Activated CD8-positive, alpha-beta T cell treated with anti-CD3 and anti-CD28 coated beads, Interleukin-2, amount 10 ng/mL, durations not matched to agents 7 days and 5 days (primary cell): ENCODE measurements at regions not wholly inside any gene's neighbourhood (a gene's known extent, or its start where the extent isn't known, plus 50 kb on each side); places are given as distances from the start of the nearest gene placed in this dataset.

Experiments
- ATAC-seq: fragments of 150-1000 bp; cut with Tn5 transposase; one replicate; pipeline ENCODE4 v1.10.0; 2021; ENCODE audit warnings: moderate library complexity
- CTCF ChIA-PET: fragments of 350-600 bp; sonication (Branson Sonifier 250); formaldehyde crosslinking; loops from one replicate; lab custom pipeline; 2021; ENCODE audit warnings: antibody characterized with exemption; lab: Charles Lee
- POLR2A ChIA-PET: fragments of 350-600 bp; sonication (Branson Sonifier 250); formaldehyde crosslinking; loops from one replicate; lab custom pipeline; 2021; ENCODE audit warnings: antibody characterized with exemption; lab: Charles Lee
- DNase-seq: peaks from one replicate; pipeline ENCODE4 v3.0.0-alpha.2; 2020
- H3K27ac Mint-ChIP-seq: one replicate; pipeline ENCODE4 v1.8.0; 2021; ENCODE audit warnings: mild to moderate bottlenecking, mixed read lengths
- H3K27me3 Mint-ChIP-seq: one replicate; pipeline ENCODE4 v1.8.0; 2021; ENCODE audit warnings: low read depth, mixed read lengths
- H3K36me3 Mint-ChIP-seq: one replicate; pipeline ENCODE4 v1.8.0; 2021; ENCODE audit warnings: low read depth, mixed read lengths
- H3K4me1 Mint-ChIP-seq: one replicate; pipeline ENCODE4 v1.8.0; 2021; ENCODE audit warnings: low read depth, mixed read lengths
- H3K4me3 Mint-ChIP-seq: one replicate; pipeline ENCODE4 v1.8.0; 2021; ENCODE audit warnings: mild to moderate bottlenecking, mixed read lengths
- H3K9me3 Mint-ChIP-seq: one replicate; pipeline ENCODE4 v1.8.0; 2022; ENCODE audit warnings: mixed read lengths; ENCODE audit not compliant: insufficient read depth

- H3K4me1 Mint-ChIP-seq = no peaks in the 10 kb centered on the region
- H3K27ac Mint-ChIP-seq = no peak overlapping the region
- H3K9me3 Mint-ChIP-seq = no peaks in the 10 kb centered on the region
- H3K36me3 Mint-ChIP-seq = no peaks in the 10 kb centered on the region
- ATAC-seq (no peak), DNase-seq (no peak)
- H3K27me3 Mint-ChIP-seq = peaks cover 10% of the 10 kb centered on the region
- ChIA-PET POLR2A (no interaction called here), CTCF (no interaction called here)
- H3K4me3 Mint-ChIP-seq = no peak overlapping the region
Observed at GRCh38 chr15:45743426-45744235, 108.8 kb downstream of the SQOR start.

DNA sequence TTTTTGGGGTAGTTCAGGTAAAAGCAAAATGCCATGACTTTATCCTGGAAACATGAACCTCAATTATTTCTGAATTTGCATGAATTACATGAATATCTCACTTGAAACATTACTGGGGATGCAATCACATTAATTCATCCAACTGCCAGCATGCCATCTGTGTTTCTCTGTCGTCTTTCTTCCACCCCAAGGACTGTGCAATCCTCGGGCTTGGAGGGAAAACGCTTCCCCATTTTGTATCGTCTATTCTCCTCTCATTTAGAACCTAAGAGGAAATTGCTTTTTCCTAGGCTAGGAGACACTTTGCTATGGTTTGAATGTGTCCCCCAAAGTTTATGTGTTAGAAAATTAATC, 109.4 kb downstream of the SQOR start:
- ATAC-seq (no peak), DNase-seq (no peak)
- Mint-ChIP-seq H3K4me3 (no peak overlapping the region), H3K27me3 (peaks cover 8% of the 10 kb centered on the region), H3K4me1 (no peaks in the 10 kb centered on the region), H3K36me3 (no peaks in the 10 kb centered on the region), H3K27ac (no peak overlapping the region), H3K9me3 (no peaks in the 10 kb centered on the region)
- CTCF ChIA-PET = no interaction called here
- POLR2A ChIA-PET = no interaction called here

- H3K36me3 Mint-ChIP-seq = no peaks in the 10 kb centered on the region
- peaks cover 9% of the 10 kb centered on the region for H3K27me3 Mint-ChIP-seq
- no peaks in the 10 kb centered on the region for H3K9me3 Mint-ChIP-seq
- ATAC-seq = no peak
- POLR2A ChIA-PET = interaction anchor here (0.5 kb wide), 1 partner anchor 12 kb away, joined by 3 read pairs; no protein-coding TSS in a partner anchor
- H3K4me3 Mint-ChIP-seq = no peak overlapping the region
- DNase-seq = no peak
- H3K4me1 Mint-ChIP-seq = no peaks in the 10 kb centered on the region
- no peak overlapping the region for H3K27ac Mint-ChIP-seq
- CTCF ChIA-PET = no interaction called here
Observed at GRCh38 chr15:45747426-45747825, 112.6 kb downstream of the SQOR start.

GRCh38 chr15:45751629-45752028, 116.8 kb downstream of the SQOR start:
- no peak for ATAC-seq
- Mint-ChIP-seq H3K9me3 (no peaks in the 10 kb centered on the region), H3K4me3 (no peak overlapping the region), H3K27ac (no peak overlapping the region), H3K27me3 (peaks cover 18% of the 10 kb centered on the region), H3K4me1 (no peaks in the 10 kb centered on the region), H3K36me3 (no peaks in the 10 kb centered on the region)
- DNase-seq = no peak
- POLR2A ChIA-PET = no interaction called here
- CTCF ChIA-PET = no interaction called here

- Mint-ChIP-seq H3K27ac (no peak overlapping the region), H3K27me3 (peaks cover 17% of the 10 kb centered on the region), H3K4me1 (no peaks in the 10 kb centered on the region), H3K4me3 (no peak overlapping the region), H3K9me3 (no peaks in the 10 kb centered on the region), H3K36me3 (no peaks in the 10 kb centered on the region)
- DNase-seq (no peak), ATAC-seq (no peak)
- POLR2A ChIA-PET = interaction anchor here (0.7 kb wide), 1 partner anchor 156 kb away, joined by 3 read pairs; no protein-coding TSS in a partner anchor
- CTCF ChIA-PET = interaction anchor here (1.6 kb wide), 1 partner anchor 54 kb away, joined by 6 read pairs; no protein-coding TSS in a partner anchor
Observed at GRCh38 chr15:45759936-45760335, 125.1 kb downstream of the SQOR start.

- CTCF ChIA-PET = interaction anchor here (0.9 kb wide), 1 partner anchor 48 kb away, joined by 3 read pairs; no protein-coding TSS in a partner anchor
- Mint-ChIP-seq H3K4me1 (no peaks in the 10 kb centered on the region), H3K9me3 (no peaks in the 10 kb centered on the region), H3K27ac (no peak overlapping the region), H3K27me3 (peaks cover 6% of the 10 kb centered on the region), H3K4me3 (no peak overlapping the region), H3K36me3 (no peaks in the 10 kb centered on the region)
- ATAC-seq = no peak
- POLR2A ChIA-PET = no interaction called here
- DNase-seq = no peak
Observed at GRCh38 chr15:45762726-45763125, 127.9 kb downstream of the SQOR start.

DNA sequence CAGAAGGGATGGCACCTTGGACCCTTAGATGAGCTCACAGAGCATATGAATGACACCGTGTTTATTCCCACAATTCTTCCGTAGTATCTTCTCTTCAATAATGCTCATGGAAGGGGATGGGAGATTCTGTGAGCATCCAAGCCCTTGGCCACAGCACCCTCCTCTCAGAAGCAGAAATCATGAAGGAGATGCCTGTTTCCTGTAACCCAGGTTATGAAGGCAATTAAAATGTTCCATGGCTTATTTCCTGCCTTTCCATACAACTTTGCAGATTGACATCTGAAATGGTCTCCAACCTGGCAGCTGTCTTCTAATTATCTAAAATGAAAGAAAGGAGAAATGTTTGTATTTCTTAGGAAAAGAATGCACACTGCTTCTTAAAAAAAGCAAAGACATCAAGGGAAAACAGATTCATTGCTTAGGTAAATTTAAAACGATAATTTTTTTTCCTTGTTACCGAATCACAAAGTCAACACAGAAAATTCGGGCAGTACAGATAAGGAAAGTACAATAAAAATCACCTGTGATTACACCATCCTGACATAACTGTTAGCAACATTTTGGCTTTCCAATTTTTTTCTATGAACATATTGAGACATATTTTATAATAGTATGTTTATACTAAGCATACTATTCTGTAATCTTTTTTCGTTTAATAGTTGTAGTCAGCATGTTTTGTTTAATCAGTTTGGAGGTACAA, 128.5 kb downstream of the SQOR start:
- DNase-seq (no peak), ATAC-seq (no peak)
- Mint-ChIP-seq H3K4me3 (no peak overlapping the region), H3K27ac (no peak overlapping the region), H3K4me1 (no peaks in the 10 kb centered on the region), H3K9me3 (no peaks in the 10 kb centered on the region), H3K27me3 (peaks cover 4% of the 10 kb centered on the region), H3K36me3 (no peaks in the 10 kb centered on the region)
- CTCF ChIA-PET = no interaction called here
- POLR2A ChIA-PET = no interaction called here

- Mint-ChIP-seq H3K4me3 (no peak overlapping the region), H3K36me3 (no peaks in the 10 kb centered on the region), H3K4me1 (no peaks in the 10 kb centered on the region), H3K9me3 (no peaks in the 10 kb centered on the region), H3K27me3 (peaks cover 3% of the 10 kb centered on the region), H3K27ac (no peak overlapping the region)
- ATAC-seq = no peak
- ChIA-PET CTCF (no interaction called here), POLR2A (no interaction called here)
- no peak for DNase-seq
Observed at GRCh38 chr15:45773149-45773548, 138.3 kb downstream of the SQOR start.

DNA sequence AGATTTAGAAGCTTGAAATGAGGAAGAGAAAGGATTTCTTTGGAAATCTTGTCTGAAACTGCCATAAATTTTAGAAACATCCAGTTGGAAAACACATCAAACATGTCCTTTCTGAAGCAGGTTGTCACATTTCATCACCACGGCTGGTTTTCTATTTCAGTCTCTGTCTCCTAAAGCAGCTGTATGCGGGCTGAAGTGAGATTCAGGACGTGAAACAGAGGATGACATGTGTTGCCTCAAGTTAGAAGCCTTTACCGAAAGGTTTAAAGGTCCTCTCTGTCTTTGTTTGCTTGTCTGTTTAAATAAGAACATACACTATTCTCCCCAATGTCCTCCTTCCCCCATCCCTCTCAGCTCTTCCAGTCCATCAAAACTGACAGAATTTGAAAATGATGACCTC, 141.9 kb downstream of the SQOR start:
- no peak for ATAC-seq
- peaks cover 3% of the 10 kb centered on the region for H3K27me3 Mint-ChIP-seq
- CTCF ChIA-PET = no interaction called here
- no peaks in the 10 kb centered on the region for H3K4me1 Mint-ChIP-seq
- H3K36me3 Mint-ChIP-seq = no peaks in the 10 kb centered on the region
- no peaks in the 10 kb centered on the region for H3K9me3 Mint-ChIP-seq
- no peak overlapping the region for H3K27ac Mint-ChIP-seq
- no peak overlapping the region for H3K4me3 Mint-ChIP-seq
- no peak for DNase-seq
- POLR2A ChIA-PET = no interaction called here

- no peaks in the 10 kb centered on the region for H3K4me1 Mint-ChIP-seq
- POLR2A ChIA-PET = no interaction called here
Observed at GRCh38 chr15:45777781-45778180, 143.0 kb downstream of the SQOR start.

DNA sequence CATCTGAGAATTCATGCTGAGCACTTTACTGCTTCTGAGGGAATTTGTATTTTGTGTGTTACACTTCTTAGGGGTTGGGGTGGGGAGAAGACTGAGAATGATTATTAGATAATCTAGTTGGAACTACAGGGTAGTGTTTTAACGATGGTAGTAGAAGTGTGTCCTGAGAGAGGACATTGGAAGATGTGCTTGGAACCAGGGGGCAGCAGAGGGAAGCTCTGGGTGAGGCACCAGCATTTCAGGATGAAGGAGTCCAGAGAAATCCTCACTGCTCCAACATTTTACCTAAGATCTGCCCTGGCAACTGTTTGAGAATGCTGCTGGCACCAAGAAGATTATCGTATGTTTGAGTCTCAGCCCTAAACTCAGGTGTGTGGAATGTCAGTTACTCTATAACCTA, 145.5 kb downstream of the SQOR start:
- H3K4me3 Mint-ChIP-seq = no peak overlapping the region
- ChIA-PET CTCF (interaction anchor here (1.0 kb wide), 1 partner anchor 16 kb away, joined by 3 read pairs; no protein-coding TSS in a partner anchor), POLR2A (no interaction called here)
- no peaks in the 10 kb centered on the region for H3K36me3 Mint-ChIP-seq
- H3K4me1 Mint-ChIP-seq = no peaks in the 10 kb centered on the region
- no peak for DNase-seq
- ATAC-seq = no peak
- peaks cover 7% of the 10 kb centered on the region for H3K27me3 Mint-ChIP-seq
- no peak overlapping the region for H3K27ac Mint-ChIP-seq
- H3K9me3 Mint-ChIP-seq = no peaks in the 10 kb centered on the region

More at GRCh38 chr15:45777781-45778180, 143.0 kb downstream of the SQOR start:
- H3K9me3 Mint-ChIP-seq = no peaks in the 10 kb centered on the region
- peaks cover 4% of the 10 kb centered on the region for H3K27me3 Mint-ChIP-seq
- CTCF ChIA-PET = interaction anchor here (0.9 kb wide), 1 partner anchor 18 kb away, joined by 4 read pairs; no protein-coding TSS in a partner anchor
- H3K27ac Mint-ChIP-seq = no peak overlapping the region
- DNase-seq = no peak
- no peaks in the 10 kb centered on the region for H3K36me3 Mint-ChIP-seq
- ATAC-seq = no peak
- H3K4me3 Mint-ChIP-seq = no peak overlapping the region

DNA sequence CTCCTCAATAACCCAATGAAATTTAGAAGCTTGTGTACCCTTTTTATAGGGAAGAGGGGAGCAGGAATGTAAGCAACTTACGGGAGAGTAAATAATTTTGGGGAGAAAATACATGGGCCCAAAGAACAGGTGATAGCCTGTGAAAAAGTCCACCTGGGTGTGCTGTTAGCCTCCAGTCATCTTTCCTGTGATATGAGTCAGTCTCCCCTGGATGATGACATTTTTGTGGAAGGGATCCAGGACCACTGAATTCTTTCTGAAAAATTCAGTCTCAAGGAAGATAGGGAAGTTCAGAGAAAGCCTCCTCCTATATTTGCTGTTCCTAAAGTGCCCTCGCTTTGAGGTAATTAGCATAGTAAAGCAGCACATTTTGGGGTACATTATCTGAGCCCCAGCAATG, 149.8 kb downstream of the SQOR start:
- ChIA-PET CTCF (no interaction called here), POLR2A (no interaction called here)
- no peak for ATAC-seq
- Mint-ChIP-seq H3K9me3 (no peaks in the 10 kb centered on the region), H3K36me3 (no peaks in the 10 kb centered on the region), H3K4me3 (no peak overlapping the region), H3K4me1 (no peaks in the 10 kb centered on the region), H3K27ac (no peak overlapping the region), H3K27me3 (peaks cover 6% of the 10 kb centered on the region)
- no peak for DNase-seq
